Panc1 (cell line): ENCODE measurements at regions not wholly inside any gene's neighbourhood (a gene's known extent, or its start where the extent isn't known, plus 50 kb on each side); places are given as distances from the start of the nearest gene placed in this dataset.
"Not testable (repeated sequence)": the region's sequence is repeated elsewhere in the genome, so short reads cannot be mapped to it uniquely, and the experiment has no call there.

Experiments used
- ATAC-seq: fragments of 200-7000 bp; cut with Tn5 transposase; 2 replicates; pipeline ENCODE4 v1.9.1; 2020; ENCODE audit warnings: mild to moderate bottlenecking, moderate library complexity
- BruUV-seq: library from RNA; stranded (reverse); fragments of 400-500 nt; replicated peaks from 2 replicates; lab custom pipeline; 2021; lab: Mats Ljungman, UMichigan
- CTCF ChIA-PET: fragments of 300-600 bp; sonication (Branson Sonifier 250); formaldehyde crosslinking; loops from one replicate; lab custom pipeline; 2022; ENCODE audit warnings: antibody characterized with exemption; lab: Charles Lee
- POLR2A ChIA-PET: fragments of 300-600 bp; sonication (Branson Sonifier 250); formaldehyde crosslinking; loops from one replicate; lab custom pipeline; 2022; ENCODE audit warnings: antibody characterized with exemption; lab: Charles Lee
- DNase-seq: peaks from one replicate; pipeline ENCODE4 v3.0.0-alpha.2; 2010; ENCODE audit warnings: low read depth, low spot score
- H3K27ac ChIP-seq: 2 replicates; pipeline ENCODE4 v1.5.1; 2011; ENCODE audit warnings: mild to moderate bottlenecking, low read length, inconsistent platforms
- H3K27me3 ChIP-seq: fragments of 200-500 bp; sonication (Bioruptor generic); 2 replicates; pipeline ENCODE4 v1.6.0; 2014; ENCODE audit warnings: low read length, inconsistent platforms; ENCODE audit not compliant: control insufficient read depth, insufficient read depth
- H3K36me3 ChIP-seq: fragments of 200-500 bp; sonication (Bioruptor generic); 2 replicates; pipeline ENCODE4 v1.5.1; 2014; ENCODE audit warnings: inconsistent platforms, mild to moderate bottlenecking, low read length, moderate library complexity; ENCODE audit not compliant: control insufficient read depth, insufficient read depth
- H3K4me1 ChIP-seq: 2 replicates; pipeline ENCODE4 v1.5.1; 2011; ENCODE audit warnings: inconsistent platforms, mild to moderate bottlenecking, low read length, moderate library complexity; ENCODE audit not compliant: control insufficient read depth, insufficient read depth
- H3K4me3 ChIP-seq, 2 experiments: 2 replicates each; pipeline ENCODE4 v1.5.1; 2011 to 2012; ENCODE audit warnings: low read depth in 2 of 2, low read length in 2 of 2, mild to moderate bottlenecking in 2 of 2, inconsistent platforms in 1 of 2, moderate library complexity in 1 of 2
- H3K9me3 ChIP-seq: fragments of 200-500 bp; sonication (Bioruptor generic); 2 replicates; pipeline ENCODE4 v1.5.1; 2014; ENCODE audit warnings: low read depth, mild to moderate bottlenecking, inconsistent platforms, low read length, moderate library complexity; ENCODE audit not compliant: control insufficient read depth, insufficient read depth
- CTCF ChIP-seq: fragments of 450-650 bp; IDR thresholded peaks from 2 replicates; pipeline ENCODE4 v1.5.1; 2017; ENCODE audit warnings: mild to moderate bottlenecking
- POLR2AphosphoS5 ChIP-seq: IDR thresholded peaks from 2 replicates; pipeline ENCODE4 v1.6.1; 2012; ENCODE audit warnings: mild to moderate bottlenecking, low read depth, low read length, moderate library complexity
- REST ChIP-seq, 2 experiments: IDR thresholded peaks; 2 replicates each; pipeline ENCODE4 v1.6.1; 2011 to 2012; ENCODE audit warnings: low read depth in 2 of 2, control low read depth in 1 of 2, low read length in 1 of 2, mild to moderate bottlenecking in 1 of 2, moderate library complexity in 1 of 2; ENCODE audit not compliant: insufficient read depth in 1 of 2
- SIN3A ChIP-seq: IDR thresholded peaks from 2 replicates; pipeline ENCODE4 v1.6.1; 2012; ENCODE audit warnings: low read depth, mild to moderate bottlenecking, low read length, moderate library complexity, borderline replicate concordance; ENCODE audit not compliant: insufficient read depth
- TCF7L2 ChIP-seq: IDR thresholded peaks from 2 replicates; pipeline ENCODE4 v1.6.1; 2011; ENCODE audit warnings: mild to moderate bottlenecking, low read depth, low read length, inconsistent platforms
- in situ Hi-C: cut with HindIII; loops from 2 replicates; pipeline ENCODE4 v1.10.0; 2016; ENCODE audit warnings: low sequenced_read_pairs, low pct_unique_long_range_greater_than_20kb
- intact Hi-C: fragments of 100-400 bp; cut with micrococcal nuclease; formaldehyde crosslinking; loops from one replicate; pipeline ENCODE4 v1.10.0; 2022; ENCODE audit not compliant: unreplicated experiment

GRCh38 chr7:359766-360361, 69.9 kb downstream of the FOXL3 start:
- intact Hi-C loops (no loop called here), in situ Hi-C loops (no loop called here)
- Histone ChIP-seq H3K4me1 (peaks cover 5% of the 10 kb centered on the region; the same call in 1 of the 2 replicates), H3K36me3 (no peaks in the 10 kb centered on the region), H3K9me3 (no peaks in the 10 kb centered on the region), H3K27me3 (peaks cover 9% of the 10 kb centered on the region), H3K4me3 (no peak overlapping the region), H3K27ac (no peak overlapping the region)
- POLR2A ChIA-PET = no interaction called here
- no TSS peak for BruUV-seq
- ATAC-seq (no peak), DNase-seq (no peak)
- TF ChIP-seq CTCF (no peak), POLR2AphosphoS5 (no peak), REST (IDR thresholded peaks at IDR 0.05; ENCODE audit: insufficient read depth in 1 of 2, low read depth in 2 of 2, low read length in 1 of 2) (no peak), SIN3A (no peak), TCF7L2 (no peak)
- CTCF ChIA-PET = no interaction called here

GRCh38 chr7:360454-361100, 70.6 kb downstream of the FOXL3 start:
- H3K9me3 ChIP-seq = no peaks in the 10 kb centered on the region
- peaks cover 9% of the 10 kb centered on the region for H3K27me3 ChIP-seq
- CTCF ChIA-PET = no interaction called here
- H3K4me3 ChIP-seq = no peak overlapping the region
- DNase-seq (no peak), ATAC-seq (no peak)
- no TSS peak for BruUV-seq
- H3K4me1 ChIP-seq = peaks cover 5% of the 10 kb centered on the region; the same call in 1 of the 2 replicates
- TF ChIP-seq SIN3A = no peak
- no peak for TF ChIP-seq POLR2AphosphoS5
- TF ChIP-seq CTCF = no peak
- TF ChIP-seq TCF7L2 = no peak
- no peak for TF ChIP-seq REST (IDR thresholded peaks at IDR 0.05; ENCODE audit: insufficient read depth in 1 of 2, low read depth in 2 of 2, low read length in 1 of 2)
- no peaks in the 10 kb centered on the region for H3K36me3 ChIP-seq
- in situ Hi-C loops (no loop called here), intact Hi-C loops (no loop called here)
- POLR2A ChIA-PET = no interaction called here
- H3K27ac ChIP-seq = no peak overlapping the region

GRCh38 chr7:361182-361581, 71.2 kb downstream of the FOXL3 start:
- CTCF ChIA-PET, H3K36me3 ChIP-seq, intact Hi-C loops, H3K4me3 ChIP-seq, H3K27ac ChIP-seq, H3K9me3 ChIP-seq, H3K4me1 ChIP-seq, in situ Hi-C loops, H3K27me3 ChIP-seq, DNase-seq, BruUV-seq, ATAC-seq, POLR2A ChIA-PET: not testable (repeated sequence)
